IMR-90 (cell line): ENCODE measurements at regions not wholly inside any gene's neighbourhood (a gene's known extent, or its start where the extent isn't known, plus 50 kb on each side); places are given as distances from the start of the nearest gene placed in this dataset.

Experiments used
- CTCF ChIP-seq: conservative IDR thresholded peaks from 2 replicates; pipeline ENCODE4 v1.5.1; 2012; ENCODE audit warnings: mild to moderate bottlenecking, low read depth, low read length, improper control_type of control experiment
- FOS ChIP-seq: fragments of 150-350 bp; IDR thresholded peaks from 2 replicates; pipeline ENCODE4 v1.6.1; 2016; ENCODE audit warnings: low read depth, low read length
- POLR2A ChIP-seq: IDR thresholded peaks from 2 replicates; pipeline ENCODE4 v1.6.1; 2012; ENCODE audit warnings: mild to moderate bottlenecking, low read depth, low read length
- RCOR1 ChIP-seq: IDR thresholded peaks from 2 replicates; pipeline ENCODE4 v1.6.1; 2012; ENCODE audit warnings: mild to moderate bottlenecking, low read length, improper control_type of control experiment; ENCODE audit not compliant: insufficient replicate concordance
- SMC3 ChIP-seq: fragments of 150-350 bp; IDR thresholded peaks from 2 replicates; pipeline ENCODE4 v1.6.1; 2016; ENCODE audit warnings: low read depth, mild to moderate bottlenecking, antibody characterized with exemption, low read length, moderate library complexity

GRCh38 chr1:81252471-81253151 lies 548.1 kb upstream of the ADGRL2 start:
- TF ChIP-seq FOS (no peak), CTCF (no peak), POLR2A (no peak), RCOR1 (no peak), SMC3 (no peak)
